ENCODE measurements at regions not wholly inside any gene's neighbourhood (a gene's known extent, or its start where the extent isn't known, plus 50 kb on each side); places are given as distances from the start of the nearest gene placed in this dataset.

GRCh38 chr14:98926146-98926545, 345.9 kb downstream of the BCL11B start:
- Histone ChIP-seq H3K4me2 (no peak overlapping the region), H3K4me3 (no peak overlapping the region), H3K9me2 (replicated peaks; ENCODE audit: insufficient read depth) (no peaks in the 10 kb centered on the region), H3K4me1 (ENCODE audit: insufficient read depth) (no peaks in the 10 kb centered on the region), H3K79me2 (no peaks in the 10 kb centered on the region), H3K27ac (no peak overlapping the region), H2AFZ (no peak overlapping the region), H4K20me1 (ENCODE audit: insufficient read depth, poor library complexity, severe bottlenecking) (no peaks in the 10 kb centered on the region), H3K36me3 (replicated peaks; ENCODE audit: insufficient read depth, low read depth) (no peaks in the 10 kb centered on the region), H3K27me3 (no peaks in the 10 kb centered on the region), H3K9me3 (ENCODE audit: low read depth) (no peaks in the 10 kb centered on the region)
- DNase-seq (ENCODE audit: low spot score) = no peak
- TF ChIP-seq EZH2phosphoT487 (IDR thresholded peaks at IDR 0.05; ENCODE audit: low read depth, severe bottlenecking, unreplicated experiment) = no peak
- TF ChIP-seq CTCF (IDR thresholded peaks at IDR 0.05; ENCODE audit: poor library complexity) = no peak
- TF ChIP-seq EZH2 (IDR thresholded peaks at IDR 0.05; ENCODE audit: borderline replicate concordance) = no peak
- 92% methylated on average over 11 of the region's 11 CpGs for WGBS (ENCODE audit: low lambda C conversion rate, missing lambda C conversion rate)

DNA sequence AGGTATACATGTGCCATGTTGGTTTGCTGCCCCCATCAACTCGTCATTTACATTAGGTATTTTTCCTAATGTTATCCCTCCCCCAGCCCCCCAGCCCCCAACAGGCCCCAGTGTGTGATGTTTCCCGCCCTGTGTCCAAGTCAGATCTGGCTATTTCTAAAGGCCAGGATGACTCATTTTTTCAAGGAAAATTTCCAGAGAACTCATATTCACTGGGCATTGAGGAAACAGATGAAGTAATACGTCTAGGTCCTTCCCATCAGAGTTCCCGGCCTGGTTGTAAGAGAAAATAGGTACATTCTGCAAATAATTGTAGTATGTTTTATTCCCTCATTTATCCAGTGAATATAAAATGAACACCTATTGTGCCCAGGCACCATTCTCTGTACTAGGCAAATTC, 345.2 kb downstream of the BCL11B start:
- 78% methylated on average over 4 of the region's 4 CpGs for WGBS (ENCODE audit: low lambda C conversion rate, missing lambda C conversion rate)
- no peaks in the 10 kb centered on the region for H4K20me1 ChIP-seq (ENCODE audit: insufficient read depth, poor library complexity, severe bottlenecking)
- no peak overlapping the region for H3K4me2 ChIP-seq
- H3K9me3 ChIP-seq (ENCODE audit: low read depth) = no peaks in the 10 kb centered on the region
- no peaks in the 10 kb centered on the region for H3K4me1 ChIP-seq (ENCODE audit: insufficient read depth)
- H3K4me3 ChIP-seq = no peak overlapping the region
- H3K27me3 ChIP-seq = no peaks in the 10 kb centered on the region
- H3K79me2 ChIP-seq = no peaks in the 10 kb centered on the region
- H2AFZ ChIP-seq = no peak overlapping the region
- no peak overlapping the region for H3K27ac ChIP-seq
- DNase-seq (ENCODE audit: low spot score) = no peak
- no peaks in the 10 kb centered on the region for H3K9me2 ChIP-seq (replicated peaks; ENCODE audit: insufficient read depth)
- H3K36me3 ChIP-seq (replicated peaks; ENCODE audit: insufficient read depth, low read depth) = no peaks in the 10 kb centered on the region
- TF ChIP-seq CTCF (IDR thresholded peaks at IDR 0.05; ENCODE audit: poor library complexity) = no peak
- TF ChIP-seq EZH2 (IDR thresholded peaks at IDR 0.05; ENCODE audit: borderline replicate concordance) = no peak
- no peak for TF ChIP-seq EZH2phosphoT487 (IDR thresholded peaks at IDR 0.05; ENCODE audit: low read depth, severe bottlenecking, unreplicated experiment)

DNA sequence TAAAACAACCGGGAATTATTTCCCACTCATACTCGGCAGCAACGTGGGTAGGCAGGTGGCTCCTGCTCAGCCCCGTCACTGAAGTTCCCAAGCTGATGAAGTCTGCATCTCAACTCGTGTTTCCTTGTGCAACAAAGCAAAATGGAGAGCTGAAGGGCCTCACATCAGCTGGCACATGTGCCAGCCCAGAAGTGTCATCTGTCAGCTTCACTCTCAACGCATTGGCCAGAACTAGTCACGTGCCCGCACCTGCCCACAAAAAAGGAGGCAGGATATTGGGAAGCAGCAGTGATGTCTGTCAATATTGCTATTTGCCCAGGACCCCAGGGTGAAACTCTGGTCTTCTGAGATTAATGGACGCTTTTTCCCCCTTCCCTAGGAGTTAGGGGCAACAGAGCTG, 344.0 kb downstream of the BCL11B start:
- Histone ChIP-seq H3K4me3 (no peak overlapping the region), H3K9me3 (ENCODE audit: low read depth) (no peaks in the 10 kb centered on the region), H3K9me2 (replicated peaks; ENCODE audit: insufficient read depth) (no peaks in the 10 kb centered on the region), H2AFZ (no peak overlapping the region), H3K79me2 (no peaks in the 10 kb centered on the region), H4K20me1 (ENCODE audit: insufficient read depth, poor library complexity, severe bottlenecking) (no peaks in the 10 kb centered on the region), H3K4me2 (no peak overlapping the region), H3K27ac (no peak overlapping the region), H3K4me1 (ENCODE audit: insufficient read depth) (no peaks in the 10 kb centered on the region), H3K27me3 (no peaks in the 10 kb centered on the region), H3K36me3 (replicated peaks; ENCODE audit: insufficient read depth, low read depth) (no peaks in the 10 kb centered on the region)
- no peak for TF ChIP-seq EZH2 (IDR thresholded peaks at IDR 0.05; ENCODE audit: borderline replicate concordance)
- DNase-seq (ENCODE audit: low spot score) = no peak
- WGBS (ENCODE audit: low lambda C conversion rate, missing lambda C conversion rate) = 93% methylated on average over 9 of the region's 9 CpGs

DNA sequence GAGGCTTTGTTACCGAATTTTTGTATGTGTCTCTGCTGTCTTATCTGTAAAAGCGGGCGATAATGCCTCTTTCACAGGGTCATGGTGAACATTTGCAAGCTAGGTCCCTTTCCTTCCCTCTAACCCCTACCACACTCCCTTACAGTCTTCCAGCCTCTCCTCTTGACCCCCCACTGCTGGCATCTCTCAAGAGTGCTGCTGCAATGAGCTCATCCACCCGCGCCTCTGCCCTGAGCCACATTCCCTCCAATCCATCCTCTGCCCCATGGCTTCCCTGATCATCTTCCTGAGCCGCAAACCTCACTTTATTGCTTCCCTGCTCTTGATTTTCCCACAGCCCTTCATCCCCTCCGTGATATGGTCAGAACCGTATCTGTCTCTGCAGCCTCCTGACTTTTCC, 343.6 kb downstream of the BCL11B start:
- H3K27ac ChIP-seq = no peak overlapping the region
- H3K27me3 ChIP-seq = no peaks in the 10 kb centered on the region
- no peak overlapping the region for H3K4me2 ChIP-seq
- H3K79me2 ChIP-seq = no peaks in the 10 kb centered on the region
- H3K9me2 ChIP-seq (replicated peaks; ENCODE audit: insufficient read depth) = no peaks in the 10 kb centered on the region
- DNase-seq (ENCODE audit: low spot score) = no peak
- H3K4me1 ChIP-seq (ENCODE audit: insufficient read depth) = no peaks in the 10 kb centered on the region
- no peak overlapping the region for H3K4me3 ChIP-seq
- 80% methylated on average over 8 of the region's 8 CpGs for WGBS (ENCODE audit: low lambda C conversion rate, missing lambda C conversion rate)
- H3K36me3 ChIP-seq (replicated peaks; ENCODE audit: insufficient read depth, low read depth) = no peaks in the 10 kb centered on the region
- no peak for TF ChIP-seq CTCF (IDR thresholded peaks at IDR 0.05; ENCODE audit: poor library complexity)
- no peak for TF ChIP-seq EZH2 (IDR thresholded peaks at IDR 0.05; ENCODE audit: borderline replicate concordance)
- no peak for TF ChIP-seq EZH2phosphoT487 (IDR thresholded peaks at IDR 0.05; ENCODE audit: low read depth, severe bottlenecking, unreplicated experiment)
- no peaks in the 10 kb centered on the region for H3K9me3 ChIP-seq (ENCODE audit: low read depth)
- H2AFZ ChIP-seq = no peak overlapping the region
- no peaks in the 10 kb centered on the region for H4K20me1 ChIP-seq (ENCODE audit: insufficient read depth, poor library complexity, severe bottlenecking)
